ENCODE measurements at regions not wholly inside any gene's neighbourhood (a gene's known extent, or its start where the extent isn't known, plus 50 kb on each side); places are given as distances from the start of the nearest gene placed in this dataset.

DNA sequence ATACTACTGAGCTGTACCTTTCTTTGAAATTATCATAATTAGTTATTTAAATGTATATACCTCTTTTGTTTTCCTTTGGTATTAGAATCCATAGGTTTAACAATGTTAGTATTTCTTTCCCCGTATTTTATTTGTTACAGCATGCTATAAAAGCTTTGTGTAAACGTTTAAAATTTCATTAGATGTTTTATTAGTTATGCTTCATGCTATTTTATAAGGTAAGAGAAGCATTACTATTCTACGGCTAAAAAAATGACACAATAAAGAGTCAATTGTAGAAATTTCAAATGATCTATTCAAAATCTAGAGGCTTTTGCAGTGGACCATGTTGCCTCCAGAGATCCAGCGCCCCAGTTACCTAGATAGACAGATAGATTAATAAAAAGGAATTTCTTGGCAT is 1203.3 kb upstream of the IGFBP7 start:
- DNase-seq (ENCODE audit: low spot score): no peak
- no peak overlapping the region for H3K4me3 ChIP-seq (ENCODE audit: low read depth, low read length, poor library complexity, severe bottlenecking)
- CTCF ChIA-PET (ENCODE audit: unreplicated experiment): no interaction called here
- no peak overlapping the region for H3K27ac ChIP-seq (ENCODE audit: low read depth, low read length, poor library complexity, severe bottlenecking)
- H3K36me3 ChIP-seq (ENCODE audit: insufficient read depth, low read length): no peaks in the 10 kb centered on the region
- BruUV-seq (replicated peaks): no TSS peak
- no peaks in the 10 kb centered on the region for H3K79me2 ChIP-seq (ENCODE audit: insufficient read depth, low read depth, low read length)
- no peaks in the 10 kb centered on the region for H3K9me3 ChIP-seq (ENCODE audit: low read length)
- H3K4me1 ChIP-seq (ENCODE audit: insufficient read depth, low read length, poor library complexity, severe bottlenecking): no peaks in the 10 kb centered on the region
- H4K20me1 ChIP-seq (ENCODE audit: insufficient read depth, low read length): no peaks in the 10 kb centered on the region
- no peak overlapping the region for H3K4me2 ChIP-seq (ENCODE audit: low read length)
- POLR2A ChIA-PET: no interaction called here
- H3K9me2 ChIP-seq (ENCODE audit: insufficient read depth, low read length): no peaks in the 10 kb centered on the region
- intact Hi-C loops (cut with micrococcal nuclease; ENCODE audit: unreplicated experiment): no loop called here
- no peak for TF ChIP-seq EZH2phosphoT487 (IDR thresholded peaks at IDR 0.05; ENCODE audit: borderline replicate concordance, low read depth, low read length)
- TF ChIP-seq, protein P1, sequence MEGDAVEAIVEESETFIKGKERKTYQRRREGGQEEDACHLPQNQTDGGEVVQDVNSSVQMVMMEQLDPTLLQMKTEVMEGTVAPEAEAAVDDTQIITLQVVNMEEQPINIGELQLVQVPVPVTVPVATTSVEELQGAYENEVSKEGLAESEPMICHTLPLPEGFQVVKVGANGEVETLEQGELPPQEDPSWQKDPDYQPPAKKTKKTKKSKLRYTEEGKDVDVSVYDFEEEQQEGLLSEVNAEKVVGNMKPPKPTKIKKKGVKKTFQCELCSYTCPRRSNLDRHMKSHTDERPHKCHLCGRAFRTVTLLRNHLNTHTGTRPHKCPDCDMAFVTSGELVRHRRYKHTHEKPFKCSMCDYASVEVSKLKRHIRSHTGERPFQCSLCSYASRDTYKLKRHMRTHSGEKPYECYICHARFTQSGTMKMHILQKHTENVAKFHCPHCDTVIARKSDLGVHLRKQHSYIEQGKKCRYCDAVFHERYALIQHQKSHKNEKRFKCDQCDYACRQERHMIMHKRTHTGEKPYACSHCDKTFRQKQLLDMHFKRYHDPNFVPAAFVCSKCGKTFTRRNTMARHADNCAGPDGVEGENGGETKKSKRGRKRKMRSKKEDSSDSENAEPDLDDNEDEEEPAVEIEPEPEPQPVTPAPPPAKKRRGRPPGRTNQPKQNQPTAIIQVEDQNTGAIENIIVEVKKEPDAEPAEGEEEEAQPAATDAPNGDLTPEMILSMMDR (conservative IDR thresholded peaks at IDR 0.05; ENCODE audit: low read length): no peak
- no peak overlapping the region for H2AFZ ChIP-seq (ENCODE audit: low read length)

DNA sequence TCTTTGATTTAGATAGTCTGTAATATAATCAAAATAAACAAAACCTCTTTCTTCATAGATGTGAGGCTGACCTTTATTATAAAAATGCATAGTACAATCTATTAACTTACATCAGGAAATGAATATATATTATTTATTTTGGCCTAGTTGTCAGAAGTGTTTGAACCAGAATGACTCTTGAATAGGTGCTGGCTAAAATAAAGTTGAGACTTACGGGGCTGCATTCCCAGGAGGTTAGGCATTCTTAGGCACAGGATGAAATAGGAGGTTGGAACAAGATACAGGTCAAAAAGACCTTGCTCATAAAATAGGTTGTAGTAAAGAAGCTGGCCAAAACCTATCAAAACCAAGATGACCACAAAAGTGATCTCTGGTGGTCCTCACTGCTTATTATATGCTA is 1193.3 kb upstream of the IGFBP7 start:
- TF ChIP-seq, protein P1 (conservative IDR thresholded peaks at IDR 0.05; ENCODE audit: low read length): no peak
- TF ChIP-seq EZH2phosphoT487 (IDR thresholded peaks at IDR 0.05; ENCODE audit: borderline replicate concordance, low read depth, low read length): no peak
- DNase-seq (ENCODE audit: low spot score): no peak
- Histone ChIP-seq H3K36me3 (ENCODE audit: insufficient read depth, low read length) (no peaks in the 10 kb centered on the region), H3K9me3 (ENCODE audit: low read length) (no peaks in the 10 kb centered on the region), H3K27ac (ENCODE audit: low read depth, low read length, poor library complexity, severe bottlenecking) (no peak overlapping the region), H4K20me1 (ENCODE audit: insufficient read depth, low read length) (no peaks in the 10 kb centered on the region), H3K9me2 (ENCODE audit: insufficient read depth, low read length) (no peaks in the 10 kb centered on the region), H2AFZ (ENCODE audit: low read length) (no peak overlapping the region), H3K4me3 (ENCODE audit: low read depth, low read length, poor library complexity, severe bottlenecking) (no peak overlapping the region), H3K4me1 (ENCODE audit: insufficient read depth, low read length, poor library complexity, severe bottlenecking) (no peaks in the 10 kb centered on the region), H3K4me2 (ENCODE audit: low read length) (no peak overlapping the region), H3K79me2 (ENCODE audit: insufficient read depth, low read depth, low read length) (no peaks in the 10 kb centered on the region)
- ChIA-PET POLR2A (no interaction called here), CTCF (ENCODE audit: unreplicated experiment) (no interaction called here)
- intact Hi-C loops (cut with micrococcal nuclease; ENCODE audit: unreplicated experiment): no loop called here
- no TSS peak for BruUV-seq (replicated peaks)

DNA sequence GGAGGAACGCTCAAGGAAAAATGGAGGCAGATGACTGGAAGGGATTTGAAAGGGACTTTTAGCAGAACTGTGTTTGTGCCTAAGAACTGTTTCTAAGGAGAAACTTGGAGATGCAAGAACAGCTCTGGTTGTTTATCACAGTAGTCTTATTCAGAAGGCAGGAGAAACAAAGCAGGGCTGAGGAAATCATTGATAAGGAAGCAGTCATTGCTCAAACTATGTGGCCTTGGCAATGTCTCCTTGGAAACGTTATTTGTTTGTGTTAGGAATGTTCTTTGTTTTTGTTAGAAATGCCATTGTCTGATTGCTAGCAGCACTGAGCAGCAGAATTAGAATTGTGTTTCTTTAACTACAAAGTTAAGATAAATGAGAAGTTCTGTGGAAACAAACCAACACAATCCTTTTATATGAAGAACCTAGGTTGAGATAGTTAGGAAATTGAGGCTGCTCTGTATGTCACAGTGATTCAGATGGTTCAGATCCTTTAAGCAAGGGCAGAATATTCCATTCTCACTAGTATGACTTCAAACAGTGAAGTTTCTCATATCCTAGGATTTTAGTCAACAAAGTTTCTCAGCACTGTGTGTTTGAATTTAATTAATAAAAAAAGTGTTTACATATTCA is 1191.3 kb upstream of the IGFBP7 start:
- BruUV-seq (replicated peaks): no TSS peak

More for the DNA sequence above, 1191.3 kb upstream of the IGFBP7 start:
- Histone ChIP-seq H3K4me3 (ENCODE audit: low read depth, low read length, poor library complexity, severe bottlenecking) (no peak overlapping the region), H3K36me3 (ENCODE audit: insufficient read depth, low read length) (no peaks in the 10 kb centered on the region), H4K20me1 (ENCODE audit: insufficient read depth, low read length) (no peaks in the 10 kb centered on the region), H2AFZ (ENCODE audit: low read length) (no peak overlapping the region), H3K9me3 (ENCODE audit: low read length) (no peaks in the 10 kb centered on the region), H3K4me1 (ENCODE audit: insufficient read depth, low read length, poor library complexity, severe bottlenecking) (no peaks in the 10 kb centered on the region), H3K9me2 (ENCODE audit: insufficient read depth, low read length) (no peaks in the 10 kb centered on the region), H3K27ac (ENCODE audit: low read depth, low read length, poor library complexity, severe bottlenecking) (no peak overlapping the region), H3K79me2 (ENCODE audit: insufficient read depth, low read depth, low read length) (no peaks in the 10 kb centered on the region), H3K4me2 (ENCODE audit: low read length) (no peak overlapping the region)
- POLR2A ChIA-PET: no interaction called here
- no peak for DNase-seq (ENCODE audit: low spot score)
- CTCF ChIA-PET (ENCODE audit: unreplicated experiment): no interaction called here
- intact Hi-C loops (cut with micrococcal nuclease; ENCODE audit: unreplicated experiment): no loop called here
- no peak for TF ChIP-seq EZH2phosphoT487 (IDR thresholded peaks at IDR 0.05; ENCODE audit: borderline replicate concordance, low read depth, low read length)
- TF ChIP-seq, protein P1 (conservative IDR thresholded peaks at IDR 0.05; ENCODE audit: low read length): no peak
